ENCODE measurements at regions not wholly inside any gene's neighbourhood (a gene's known extent, or its start where the extent isn't known, plus 50 kb on each side); places are given as distances from the start of the nearest gene placed in this dataset.

DNA sequence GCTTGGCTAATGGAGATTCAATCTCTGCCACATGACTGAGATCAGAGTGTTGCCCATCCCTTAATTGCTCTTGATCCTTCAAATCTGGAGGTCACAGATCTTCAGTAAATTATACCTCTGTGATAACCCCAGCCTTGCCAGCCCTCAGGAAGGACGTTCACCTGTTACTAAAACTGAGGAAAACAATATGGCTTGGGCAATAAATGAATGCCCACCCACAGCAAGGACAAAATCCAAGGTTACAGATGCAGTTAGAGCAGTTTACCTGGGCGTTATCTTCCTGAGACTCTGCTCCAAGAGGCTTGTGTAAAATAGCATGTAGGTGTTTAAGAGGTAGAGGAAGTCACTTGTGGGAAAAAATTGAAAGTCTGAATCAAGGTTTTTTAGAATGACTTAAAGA, 69.3 kb upstream of the MAOA start:
- TF ChIP-seq, protein P1, sequence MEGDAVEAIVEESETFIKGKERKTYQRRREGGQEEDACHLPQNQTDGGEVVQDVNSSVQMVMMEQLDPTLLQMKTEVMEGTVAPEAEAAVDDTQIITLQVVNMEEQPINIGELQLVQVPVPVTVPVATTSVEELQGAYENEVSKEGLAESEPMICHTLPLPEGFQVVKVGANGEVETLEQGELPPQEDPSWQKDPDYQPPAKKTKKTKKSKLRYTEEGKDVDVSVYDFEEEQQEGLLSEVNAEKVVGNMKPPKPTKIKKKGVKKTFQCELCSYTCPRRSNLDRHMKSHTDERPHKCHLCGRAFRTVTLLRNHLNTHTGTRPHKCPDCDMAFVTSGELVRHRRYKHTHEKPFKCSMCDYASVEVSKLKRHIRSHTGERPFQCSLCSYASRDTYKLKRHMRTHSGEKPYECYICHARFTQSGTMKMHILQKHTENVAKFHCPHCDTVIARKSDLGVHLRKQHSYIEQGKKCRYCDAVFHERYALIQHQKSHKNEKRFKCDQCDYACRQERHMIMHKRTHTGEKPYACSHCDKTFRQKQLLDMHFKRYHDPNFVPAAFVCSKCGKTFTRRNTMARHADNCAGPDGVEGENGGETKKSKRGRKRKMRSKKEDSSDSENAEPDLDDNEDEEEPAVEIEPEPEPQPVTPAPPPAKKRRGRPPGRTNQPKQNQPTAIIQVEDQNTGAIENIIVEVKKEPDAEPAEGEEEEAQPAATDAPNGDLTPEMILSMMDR (conservative IDR thresholded peaks at IDR 0.05 in 1 of 2, IDR thresholded peaks at IDR 0.05 in 1 of 2; ENCODE audit: low read depth in 1 of 2, low read length in 2 of 2) = no peak
- no peak for TF ChIP-seq EZH2 (IDR thresholded peaks at IDR 0.05; ENCODE audit: low read length, missing control alignments)
- Histone ChIP-seq H4K20me1 (ENCODE audit: control insufficient read depth, extremely low read depth, insufficient read depth, low read length) (no peaks in the 10 kb centered on the region), H3K4me1 (ENCODE audit: control insufficient read depth, extremely low read depth, insufficient read depth, low read length) (no peaks in the 10 kb centered on the region), H3K27me3 (ENCODE audit: control insufficient read depth, insufficient read depth, low read length) (no peaks in the 10 kb centered on the region), H3K4me3 (replicated peaks in 1 of 4; ENCODE audit: control extremely low read depth in 1 of 4, insufficient read depth in 1 of 4, low read depth in 3 of 4, low read length in 4 of 4) (no peak overlapping the region), H3K9me3 (ENCODE audit: control insufficient read depth, insufficient read depth, low read depth, low read length) (no peaks in the 10 kb centered on the region), H3K4me2 (ENCODE audit: extremely low read depth, insufficient read depth, low read length) (no peak overlapping the region), H2AFZ (ENCODE audit: low read length) (no peak overlapping the region), H3K36me3 (ENCODE audit: control insufficient read depth, insufficient read depth, low read length) (no peaks in the 10 kb centered on the region), H3K27ac (ENCODE audit: insufficient read depth, low read length) (no peak overlapping the region), H3K79me2 (ENCODE audit: control insufficient read depth, insufficient read depth, low read length) (no peaks in the 10 kb centered on the region), H3K9ac (ENCODE audit: insufficient read depth, low read length) (no peak overlapping the region)
- no peak for DNase-seq (ENCODE audit: low read depth in 2 of 2)

- Histone ChIP-seq H3K9ac (ENCODE audit: insufficient read depth, low read length) (no peak overlapping the region), H3K36me3 (ENCODE audit: control insufficient read depth, insufficient read depth, low read length) (no peaks in the 10 kb centered on the region), H3K9me3 (ENCODE audit: control insufficient read depth, insufficient read depth, low read depth, low read length) (no peaks in the 10 kb centered on the region), H3K4me3 (replicated peaks in 1 of 4; ENCODE audit: control extremely low read depth in 1 of 4, insufficient read depth in 1 of 4, low read depth in 3 of 4, low read length in 4 of 4) (peak overlapping the region in 1 of 4 experiments; percentile 1), H3K79me2 (ENCODE audit: control insufficient read depth, insufficient read depth, low read length) (no peaks in the 10 kb centered on the region), H3K27ac (ENCODE audit: insufficient read depth, low read length) (no peak overlapping the region), H2AFZ (ENCODE audit: low read length) (no peak overlapping the region), H3K4me2 (ENCODE audit: extremely low read depth, insufficient read depth, low read length) (no peak overlapping the region), H3K4me1 (ENCODE audit: control insufficient read depth, extremely low read depth, insufficient read depth, low read length) (no peaks in the 10 kb centered on the region), H3K27me3 (ENCODE audit: control insufficient read depth, insufficient read depth, low read length) (no peaks in the 10 kb centered on the region), H4K20me1 (ENCODE audit: control insufficient read depth, extremely low read depth, insufficient read depth, low read length) (no peaks in the 10 kb centered on the region)
- peak in 1 of 2 donors; percentile 90 for DNase-seq (ENCODE audit: low read depth in 2 of 2)
- TF ChIP-seq, protein P1 (conservative IDR thresholded peaks at IDR 0.05 in 1 of 2, IDR thresholded peaks at IDR 0.05 in 1 of 2; ENCODE audit: low read depth in 1 of 2, low read length in 2 of 2) = no peak
- no peak for TF ChIP-seq EZH2 (IDR thresholded peaks at IDR 0.05; ENCODE audit: low read length, missing control alignments)
Observed at GRCh38 chrX:43589735-43590134, 66.4 kb upstream of the MAOA start.

DNA sequence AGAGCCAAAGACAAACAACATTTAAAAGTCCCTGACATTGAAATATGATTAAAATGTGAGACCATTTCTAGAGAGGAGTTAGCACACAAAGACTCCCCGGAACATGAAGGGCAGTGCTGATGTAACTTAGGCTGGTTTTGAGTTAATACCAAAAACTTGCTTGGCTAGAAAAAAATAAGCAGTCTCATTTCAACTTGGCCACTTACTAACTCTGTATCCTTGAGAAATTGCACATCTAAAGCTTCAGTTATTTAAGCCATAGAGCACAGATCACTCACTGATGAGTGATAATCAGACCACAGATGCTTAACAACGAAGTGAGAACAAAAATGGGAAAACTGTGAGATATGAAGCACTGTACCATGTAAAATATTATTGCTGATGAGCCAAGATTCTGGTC, 65.9 kb upstream of the MAOA start:
- H2AFZ ChIP-seq (ENCODE audit: low read length) = no peak overlapping the region
- peak overlapping the region in 1 of 4 experiments; percentile 11 for H3K4me3 ChIP-seq (replicated peaks in 1 of 4; ENCODE audit: control extremely low read depth in 1 of 4, insufficient read depth in 1 of 4, low read depth in 3 of 4, low read length in 4 of 4)
- H3K27ac ChIP-seq (ENCODE audit: insufficient read depth, low read length) = no peak overlapping the region
- no peaks in the 10 kb centered on the region for H3K79me2 ChIP-seq (ENCODE audit: control insufficient read depth, insufficient read depth, low read length)
- H4K20me1 ChIP-seq (ENCODE audit: control insufficient read depth, extremely low read depth, insufficient read depth, low read length) = no peaks in the 10 kb centered on the region
- DNase-seq (ENCODE audit: low read depth in 2 of 2) = peak in 1 of 2 donors; percentile 88
- H3K4me1 ChIP-seq (ENCODE audit: control insufficient read depth, extremely low read depth, insufficient read depth, low read length) = no peaks in the 10 kb centered on the region
- TF ChIP-seq EZH2 (IDR thresholded peaks at IDR 0.05; ENCODE audit: low read length, missing control alignments) = no peak
- TF ChIP-seq, protein P1 (conservative IDR thresholded peaks at IDR 0.05 in 1 of 2, IDR thresholded peaks at IDR 0.05 in 1 of 2; ENCODE audit: low read depth in 1 of 2, low read length in 2 of 2) = no peak
- H3K36me3 ChIP-seq (ENCODE audit: control insufficient read depth, insufficient read depth, low read length) = no peaks in the 10 kb centered on the region
- no peak overlapping the region for H3K4me2 ChIP-seq (ENCODE audit: extremely low read depth, insufficient read depth, low read length)
- H3K27me3 ChIP-seq (ENCODE audit: control insufficient read depth, insufficient read depth, low read length) = no peaks in the 10 kb centered on the region
- H3K9me3 ChIP-seq (ENCODE audit: control insufficient read depth, insufficient read depth, low read depth, low read length) = no peaks in the 10 kb centered on the region
- no peak overlapping the region for H3K9ac ChIP-seq (ENCODE audit: insufficient read depth, low read length)
